GM19023 (cell line): ENCODE measurements at regions not wholly inside any gene's neighbourhood (a gene's known extent, or its start where the extent isn't known, plus 50 kb on each side); places are given as distances from the start of the nearest gene placed in this dataset.
"Not testable (repeated sequence)": the region's sequence is repeated elsewhere in the genome, so short reads cannot be mapped to it uniquely, and the experiment has no call there.

Experiments used
- ATAC-seq: cut with Tn5 transposase; IDR thresholded peaks from one replicate; pipeline ENCODE4 v1.9.1; 2021; ENCODE audit warnings: mild to moderate bottlenecking, moderate library complexity; ENCODE audit not compliant: unreplicated experiment

DNA sequence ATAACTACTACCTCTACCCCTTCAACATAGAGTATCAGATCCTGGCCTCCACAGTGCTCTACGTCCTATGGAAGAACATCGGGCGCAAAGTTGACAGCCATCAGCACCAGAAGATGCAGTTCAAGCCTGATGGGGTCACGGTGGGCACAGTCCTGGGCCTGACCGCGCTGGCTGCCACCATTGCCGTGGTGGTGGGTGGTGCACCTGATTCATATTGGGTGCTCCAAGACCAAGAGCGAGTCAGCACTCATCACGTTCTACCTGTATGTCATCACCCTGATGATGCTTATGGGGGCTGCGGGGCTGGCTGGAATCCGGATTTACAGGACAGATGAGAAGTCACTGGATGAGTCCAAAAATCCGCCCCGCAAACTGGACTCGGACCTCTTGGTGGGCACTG lies 846.4 kb downstream of the RPIA start:
- ATAC-seq = not testable (repeated sequence)

DNA sequence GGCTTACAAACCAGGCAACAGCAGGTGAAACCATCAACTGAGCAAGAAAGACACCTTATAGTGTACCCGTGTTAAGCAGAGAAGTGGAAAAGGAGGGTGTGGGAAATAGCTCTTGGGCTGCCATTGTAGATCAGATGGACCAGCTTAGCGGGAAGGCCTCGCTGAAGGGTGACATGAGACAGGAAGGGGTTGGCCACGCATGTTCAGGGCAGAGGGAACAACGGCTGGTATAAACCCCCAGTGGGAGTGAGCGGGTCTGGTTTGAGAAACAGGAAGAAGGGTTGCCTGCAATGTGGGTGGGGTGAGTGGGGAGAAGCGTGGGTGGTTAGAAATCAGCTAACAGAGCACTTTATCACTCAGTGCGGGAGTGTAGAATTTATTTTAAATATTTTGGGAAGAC lies 852.6 kb downstream of the RPIA start:
- not testable (repeated sequence) for ATAC-seq

DNA sequence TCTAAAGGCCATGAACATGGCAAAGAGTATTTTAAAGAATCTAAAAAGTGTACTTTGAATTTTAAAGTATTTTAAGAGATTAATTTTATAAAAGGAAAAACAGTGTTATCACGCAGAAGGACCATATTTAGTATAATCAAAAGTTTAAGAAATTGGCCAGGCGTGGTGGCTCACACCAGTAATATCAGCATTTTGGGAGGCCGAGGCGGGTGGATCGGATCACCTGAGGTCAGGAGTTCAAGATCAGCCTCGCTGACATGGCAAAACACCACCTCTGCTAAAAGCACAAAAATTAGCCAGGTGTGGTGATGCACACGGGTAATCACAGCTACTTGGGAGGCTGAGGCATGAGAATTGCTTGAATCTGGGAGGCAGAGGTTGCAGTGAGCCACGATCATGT lies 887.7 kb downstream of the RPIA start:
- not testable (repeated sequence) for ATAC-seq

DNA sequence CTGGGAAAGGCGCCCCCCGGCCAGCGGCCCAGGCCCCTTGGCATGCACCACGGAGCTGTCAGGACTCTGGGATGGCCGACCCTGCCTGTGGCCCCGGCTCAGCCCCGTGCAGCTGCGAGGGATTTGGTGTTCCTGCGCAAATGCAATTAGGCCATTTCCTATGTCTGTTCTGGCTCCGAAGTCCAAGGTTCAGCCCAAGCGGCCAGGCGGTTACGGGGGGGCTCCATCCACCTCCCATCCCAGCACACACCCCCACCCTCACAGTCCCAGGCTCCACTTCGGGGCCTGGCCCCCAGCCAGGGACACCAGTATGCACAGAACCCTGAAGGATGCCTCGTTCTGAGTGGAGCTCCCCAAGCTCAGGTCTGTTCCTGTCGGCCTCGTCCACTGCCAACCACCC lies 891.3 kb downstream of the RPIA start:
- ATAC-seq = not testable (repeated sequence)

DNA sequence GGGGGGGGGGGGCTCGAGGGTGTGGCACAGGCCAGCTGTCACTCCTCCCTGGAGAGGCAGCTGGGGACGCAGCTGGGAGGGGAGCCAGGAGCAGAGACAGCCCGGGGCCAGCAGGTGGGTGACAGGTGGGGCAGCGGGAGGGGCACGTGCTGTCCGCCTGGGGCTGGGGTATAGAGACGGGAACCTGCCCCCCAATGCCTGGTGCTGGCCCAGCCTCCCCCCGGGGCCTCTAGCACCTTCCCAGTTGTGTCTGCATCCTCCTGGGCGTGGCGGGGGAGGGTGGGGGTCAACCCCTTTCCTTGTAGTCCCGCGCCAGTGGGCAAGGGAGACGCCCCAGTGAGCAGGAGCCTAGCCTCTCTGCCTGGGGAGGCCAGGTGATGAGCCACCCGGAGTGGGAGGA lies 892.6 kb downstream of the RPIA start:
- ATAC-seq = not testable (repeated sequence)

DNA sequence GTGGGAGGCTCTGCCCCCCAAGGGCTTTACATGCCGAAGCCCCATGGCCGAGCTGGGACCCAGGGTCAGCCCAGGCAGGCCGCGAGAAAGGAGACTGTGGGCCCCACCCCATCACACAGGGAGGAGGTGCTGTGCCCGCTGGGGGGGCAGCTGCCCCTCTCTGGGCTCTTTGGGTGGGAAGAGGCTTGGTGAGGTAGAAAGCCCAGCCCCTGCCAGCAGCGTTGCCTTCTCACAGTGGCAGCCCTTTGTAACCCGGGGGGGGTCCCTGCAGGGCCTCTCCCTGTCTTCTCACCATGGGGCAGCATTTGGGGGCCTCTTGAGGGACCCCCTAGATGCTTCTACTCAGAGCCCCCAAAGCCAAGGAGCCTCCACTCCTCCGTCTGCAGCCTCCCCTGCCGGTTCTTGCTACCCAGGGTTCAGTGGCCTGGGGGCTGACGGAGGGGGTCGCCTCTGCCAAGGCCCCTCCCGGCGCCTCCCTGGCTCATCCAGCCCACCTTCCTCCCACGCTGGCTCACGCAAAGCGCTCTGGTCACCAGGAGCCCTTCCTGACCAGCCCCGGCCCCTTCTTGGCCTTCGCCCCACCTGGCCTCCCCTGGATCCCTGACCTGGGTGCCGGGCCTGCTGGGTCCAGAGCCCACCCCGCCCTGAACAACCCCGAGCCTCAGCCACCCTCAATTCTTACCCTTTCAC lies 893.5 kb downstream of the RPIA start:
- not testable (repeated sequence) for ATAC-seq

DNA sequence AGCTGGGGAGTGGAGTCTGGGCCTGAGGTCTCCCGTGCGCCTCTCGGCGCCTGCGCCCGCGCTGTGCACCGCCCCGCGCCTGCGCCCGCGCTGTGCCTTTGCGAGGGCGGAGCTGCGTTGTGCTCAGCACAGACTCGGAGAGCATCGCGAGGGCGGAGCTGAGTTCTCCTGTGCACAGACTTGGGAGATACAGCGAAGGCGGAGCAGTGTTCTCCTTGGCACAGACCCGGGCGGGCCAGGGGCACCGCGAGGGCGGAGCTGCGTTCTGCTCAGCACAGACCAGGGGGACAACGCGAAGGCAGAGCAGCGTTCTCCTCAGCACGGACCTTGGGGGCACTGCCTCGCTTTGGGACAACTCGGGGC lies 894.1 kb downstream of the RPIA start:
- ATAC-seq = peak; percentile 100

DNA sequence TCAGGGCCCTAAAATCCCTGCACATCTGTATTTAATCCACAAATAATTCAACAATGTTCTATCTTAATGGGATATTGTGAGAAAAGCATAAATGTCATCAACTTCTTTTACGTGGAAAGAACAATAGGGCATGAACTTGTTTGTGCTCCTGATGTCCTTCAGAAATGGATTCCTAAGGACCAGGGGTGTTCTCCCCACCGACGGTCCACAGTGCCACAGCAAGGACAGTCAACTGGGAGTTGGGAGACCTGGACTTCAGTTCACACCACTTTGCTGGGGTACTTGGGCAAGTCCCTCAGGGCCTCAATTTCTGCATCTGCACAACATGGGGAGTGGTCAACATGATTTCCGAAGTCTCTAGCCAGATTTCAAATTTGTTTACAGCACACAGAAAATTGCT lies 908.4 kb downstream of the RPIA start:
- ATAC-seq = not testable (repeated sequence)

DNA sequence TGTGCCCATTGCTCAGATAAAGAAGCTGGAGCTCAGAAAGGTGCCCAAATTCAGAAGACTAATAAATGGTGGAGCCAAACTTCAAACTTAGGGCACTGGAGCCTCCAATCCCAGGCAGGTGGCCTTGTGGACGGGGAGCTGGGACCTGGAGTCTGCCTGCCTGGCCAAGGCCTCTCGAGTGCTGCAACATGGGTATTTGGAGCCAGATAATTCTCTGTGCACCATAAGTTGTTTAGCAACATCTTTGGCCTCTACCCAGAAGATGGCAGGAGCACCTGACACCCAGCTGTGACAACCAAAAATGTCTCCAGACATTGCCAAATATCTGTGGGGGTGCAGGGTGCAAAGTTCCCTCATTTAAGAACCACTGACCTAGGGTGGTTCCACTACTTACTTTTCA lies 915.0 kb downstream of the RPIA start:
- not testable (repeated sequence) for ATAC-seq

DNA sequence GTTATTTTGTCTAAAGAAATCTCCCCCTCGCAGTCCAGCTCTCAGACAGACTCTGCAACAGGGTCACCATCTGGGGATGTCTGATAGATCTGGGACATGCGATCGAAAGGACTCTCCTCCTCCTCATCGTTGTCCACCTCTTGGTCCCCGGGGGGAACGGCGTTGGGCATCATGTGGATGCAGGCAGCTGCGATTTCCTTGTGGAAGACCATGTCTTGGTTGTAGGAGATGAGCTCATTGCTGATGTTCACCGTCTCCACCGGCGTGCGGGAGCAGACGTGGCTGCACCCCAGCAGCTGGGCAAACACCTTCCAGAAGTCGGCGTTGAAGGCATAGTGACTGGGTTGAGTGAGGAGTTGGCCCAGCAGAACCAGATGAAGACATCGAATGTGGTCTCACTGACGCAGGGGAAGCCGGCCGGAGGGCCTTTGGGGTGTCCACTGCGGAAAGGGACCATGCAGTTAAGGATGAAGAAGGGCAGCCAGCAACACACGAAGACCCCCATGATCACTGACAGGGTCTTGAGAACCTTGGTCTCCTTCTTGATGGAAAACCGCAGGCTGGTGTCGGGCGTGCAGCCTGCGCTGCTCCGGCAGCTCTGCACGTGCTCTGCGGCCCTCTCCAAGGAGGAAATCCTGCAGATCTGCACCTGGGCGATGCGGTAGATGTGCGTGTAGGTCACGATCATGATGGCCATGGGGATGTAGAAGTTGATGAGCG lies 918.9 kb downstream of the RPIA start:
- ATAC-seq = not testable (repeated sequence)

DNA sequence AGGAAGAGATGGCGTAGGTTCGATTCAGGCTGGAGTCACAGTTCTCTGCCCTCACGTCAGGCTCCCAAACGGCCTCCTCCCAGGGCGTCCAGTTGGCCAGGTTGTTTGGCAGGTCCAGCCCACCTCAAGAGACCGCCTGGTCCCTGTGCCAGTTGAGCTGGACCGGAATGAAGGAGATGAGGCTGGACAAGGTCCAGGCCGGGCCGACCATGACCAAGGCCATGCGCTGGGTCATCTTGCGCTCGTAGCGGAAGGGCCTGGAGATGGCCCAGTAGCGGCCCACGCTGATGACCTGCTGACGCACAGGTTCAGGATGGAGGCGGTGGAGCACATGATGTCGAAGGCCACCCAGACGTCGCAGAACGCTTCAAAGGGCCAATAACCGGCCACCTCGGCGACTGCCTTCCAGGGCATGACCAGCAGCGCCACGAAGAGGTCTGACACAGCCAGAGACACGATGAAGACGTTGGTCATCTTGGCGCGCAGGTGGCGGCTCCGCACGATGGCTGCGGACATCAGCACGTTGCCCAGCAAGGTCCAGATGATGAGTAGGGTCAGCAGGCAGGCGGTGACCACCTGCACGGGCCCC lies 919.5 kb downstream of the RPIA start:
- not testable (repeated sequence) for ATAC-seq

DNA sequence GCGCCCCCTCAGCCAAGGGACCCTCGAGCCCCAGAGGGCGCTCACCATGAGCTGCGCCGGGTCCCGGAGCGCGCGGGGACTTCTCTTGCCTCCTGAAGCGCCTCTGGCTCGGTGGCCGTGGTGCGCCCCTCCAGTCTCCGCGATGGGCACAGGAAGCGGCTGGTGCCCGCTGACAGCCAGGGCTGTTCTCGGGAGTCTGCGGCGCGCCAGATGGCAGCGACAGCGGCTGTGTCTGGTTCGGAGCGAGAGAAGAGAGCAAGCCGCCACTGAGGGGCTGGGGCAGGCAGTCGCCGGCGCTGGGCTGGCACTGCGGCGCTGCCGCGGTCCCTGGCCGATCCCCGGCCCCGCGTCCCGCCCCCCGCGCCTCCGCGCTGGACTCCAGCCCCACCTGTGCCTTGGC lies 920.2 kb downstream of the RPIA start:
- not testable (repeated sequence) for ATAC-seq

DNA sequence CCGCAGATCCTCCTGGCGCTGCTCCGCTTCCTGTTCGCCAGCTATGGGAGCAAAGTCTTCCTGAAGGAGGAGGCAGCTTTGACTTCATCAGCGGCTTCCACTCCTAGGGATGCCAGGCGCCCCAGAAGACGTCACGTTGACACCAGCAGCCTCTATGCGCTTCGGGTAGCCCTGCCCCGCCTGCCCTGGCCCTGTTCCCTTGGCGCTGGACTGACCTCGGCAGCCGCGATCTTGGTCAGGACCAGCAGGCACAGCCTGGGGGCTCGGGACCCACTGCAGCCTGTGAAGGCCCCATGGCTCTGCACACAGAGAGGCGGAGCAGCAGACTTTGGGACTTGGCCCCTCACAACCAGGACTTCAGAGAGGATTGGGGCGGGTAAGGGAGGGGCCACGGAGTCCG lies 957.8 kb downstream of the RPIA start:
- not testable (repeated sequence) for ATAC-seq

DNA sequence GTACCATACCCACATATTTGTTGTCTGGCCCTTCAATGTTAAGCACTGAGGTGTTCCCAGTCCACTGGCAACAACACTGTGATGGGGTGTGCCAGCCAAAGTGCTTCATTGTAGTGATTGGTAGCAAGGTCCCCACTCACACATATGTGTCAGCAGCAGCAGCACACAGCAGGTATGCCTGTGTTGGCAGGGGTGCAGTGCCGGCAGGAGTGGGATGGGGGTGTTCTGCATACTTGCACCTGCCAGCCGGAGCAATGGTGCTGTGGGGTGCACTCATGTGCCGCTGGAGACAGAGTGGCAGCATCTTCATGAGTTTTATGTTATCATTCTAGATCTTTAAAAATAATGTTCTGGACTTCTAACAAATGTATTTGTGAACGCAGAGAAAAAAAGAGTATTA lies 987.8 kb downstream of the RPIA start:
- not testable (repeated sequence) for ATAC-seq
